ENCODE measurements at regions not wholly inside any gene's neighbourhood (a gene's known extent, or its start where the extent isn't known, plus 50 kb on each side); places are given as distances from the start of the nearest gene placed in this dataset.

GRCh38 chr10:25082276-25083204 lies 66.1 kb downstream of the THNSL1 start:
- Histone ChIP-seq H3K9me3 (no peaks in the 10 kb centered on the region), H3K4me3 (no peak overlapping the region), H3K27me3 (no peaks in the 10 kb centered on the region), H3K4me1 (peaks cover 0 to 29% (median 9%) of the 10 kb centered on the region in 4 donors), H3K36me3 (no peaks in the 10 kb centered on the region), H3K27ac (no peak overlapping the region)
- WGBS, 2 donors (ENCODE audit: low coverage in 1 of 2): 58 to 65% methylated on average over 8 of the region's 8 CpGs
- DNase-seq: no peak
- in situ Hi-C loops (cut with MboI; ENCODE audit: low pct_ligation_motif_present in 1 of 4, low pct_unique_long_range_greater_than_20kb in 1 of 4, low sequenced_read_pairs in 3 of 4) (loop anchor here in 3 of 4 donors (25.0 kb wide), 1 partner anchor 445 kb away; no protein-coding TSS in a partner anchor), intact Hi-C loops (cut with DNase I; ENCODE audit: low total_unique reads) (no loop called here)
- TF ChIP-seq EP300 (IDR thresholded peaks at IDR 0.05; ENCODE audit: low read depth) (no peak), POLR2A (IDR thresholded peaks at IDR 0.05) (no peak), CTCF (IDR thresholded peaks at IDR 0.05) (no peak), POLR2AphosphoS5 (IDR thresholded peaks at IDR 0.05) (no peak)

GRCh38 chr10:25083546-25084111 lies 67.2 kb downstream of the THNSL1 start:
- 87 to 89% methylated on average over 3 to 11 of the region's 11 CpGs for WGBS, 2 donors (ENCODE audit: low coverage in 1 of 2)

GRCh38 chr10:25084447-25084846 lies 68.0 kb downstream of the THNSL1 start:
- Histone ChIP-seq H3K36me3 (no peaks in the 10 kb centered on the region), H3K27me3 (no peaks in the 10 kb centered on the region), H3K4me1 (peaks cover 0 to 19% (median 7%) of the 10 kb centered on the region in 4 donors), H3K4me3 (no peak overlapping the region), H3K9me3 (no peaks in the 10 kb centered on the region), H3K27ac (no peak overlapping the region)
- WGBS, 2 donors (ENCODE audit: low coverage in 1 of 2): 93% methylated on average over 3 of the region's 3 CpGs
- in situ Hi-C loops (cut with MboI; ENCODE audit: low pct_ligation_motif_present in 1 of 4, low pct_unique_long_range_greater_than_20kb in 1 of 4, low sequenced_read_pairs in 3 of 4): loop anchor here in 3 of 4 donors (25.0 kb wide), 1 partner anchor 447 kb away; no protein-coding TSS in a partner anchor
- DNase-seq: no peak
- TF ChIP-seq CTCF (IDR thresholded peaks at IDR 0.05) (no peak), EP300 (IDR thresholded peaks at IDR 0.05; ENCODE audit: low read depth) (no peak), POLR2AphosphoS5 (IDR thresholded peaks at IDR 0.05) (no peak), POLR2A (IDR thresholded peaks at IDR 0.05) (no peak)
- intact Hi-C loops (cut with DNase I; ENCODE audit: low total_unique reads): no loop called here

More at GRCh38 chr10:25083546-25084111, 67.2 kb downstream of the THNSL1 start:
- no peak for DNase-seq
- TF ChIP-seq POLR2A (IDR thresholded peaks at IDR 0.05) (no peak), EP300 (IDR thresholded peaks at IDR 0.05; ENCODE audit: low read depth) (no peak), CTCF (IDR thresholded peaks at IDR 0.05) (no peak)
- Histone ChIP-seq H3K4me3 (no peak overlapping the region), H3K9me3 (no peaks in the 10 kb centered on the region), H3K4me1 (peaks cover 0 to 26% (median 9%) of the 10 kb centered on the region in 4 donors), H3K36me3 (no peaks in the 10 kb centered on the region), H3K27me3 (no peaks in the 10 kb centered on the region), H3K27ac (no peak overlapping the region)
- intact Hi-C loops (cut with DNase I; ENCODE audit: low total_unique reads) (no loop called here), in situ Hi-C loops (cut with MboI; ENCODE audit: low pct_ligation_motif_present in 1 of 4, low pct_unique_long_range_greater_than_20kb in 1 of 4, low sequenced_read_pairs in 3 of 4) (loop anchor here in 3 of 4 donors (25.0 kb wide), 1 partner anchor 446 kb away; no protein-coding TSS in a partner anchor)

GRCh38 chr10:25094590-25094989 lies 78.2 kb downstream of the THNSL1 start:
- intact Hi-C loops (cut with DNase I; ENCODE audit: low total_unique reads): no loop called here
- in situ Hi-C loops (cut with MboI; ENCODE audit: low pct_ligation_motif_present in 1 of 4, low pct_unique_long_range_greater_than_20kb in 1 of 4, low sequenced_read_pairs in 3 of 4): loop anchor here in 3 of 4 donors (25.0 kb wide), 1 partner anchor 457 kb away; no protein-coding TSS in a partner anchor
- no peak for TF ChIP-seq CTCF (IDR thresholded peaks at IDR 0.05)
- TF ChIP-seq POLR2A (IDR thresholded peaks at IDR 0.05): no peak
- TF ChIP-seq EP300 (IDR thresholded peaks at IDR 0.05; ENCODE audit: low read depth): no peak
- no peak for TF ChIP-seq POLR2AphosphoS5 (IDR thresholded peaks at IDR 0.05)

More at GRCh38 chr10:25094590-25094989, 78.2 kb downstream of the THNSL1 start:
- no peak overlapping the region for H3K27ac ChIP-seq
- H3K27me3 ChIP-seq: no peaks in the 10 kb centered on the region
- H3K9me3 ChIP-seq: peaks cover 5 to 12% of the 10 kb centered on the region in 2 donors
- no peaks in the 10 kb centered on the region for H3K4me1 ChIP-seq
- H3K4me3 ChIP-seq: no peak overlapping the region
- no peak for DNase-seq
- no peaks in the 10 kb centered on the region for H3K36me3 ChIP-seq
